ENCODE measurements at regions not wholly inside any gene's neighbourhood (a gene's known extent, or its start where the extent isn't known, plus 50 kb on each side); places are given as distances from the start of the nearest gene placed in this dataset.

- 38 to 64% methylated on average over 1 of the region's 1 CpG for WGBS, 2 donors (ENCODE audit: low coverage in 1 of 2)
- no peaks in the 10 kb centered on the region for H3K36me3 ChIP-seq
- intact Hi-C loops (cut with DNase I; ENCODE audit: low total_unique reads), result no loop called here
- DNase-seq, result no peak
- no peak for TF ChIP-seq CTCF (IDR thresholded peaks at IDR 0.05)
- TF ChIP-seq POLR2A (IDR thresholded peaks at IDR 0.05), result no peak
- no peak for TF ChIP-seq POLR2AphosphoS5 (IDR thresholded peaks at IDR 0.05)
- TF ChIP-seq EP300 (IDR thresholded peaks at IDR 0.05; ENCODE audit: low read depth), result no peak
- in situ Hi-C loops (cut with MboI; ENCODE audit: low pct_ligation_motif_present in 1 of 4, low pct_unique_long_range_greater_than_20kb in 1 of 4, low sequenced_read_pairs in 3 of 4), result no loop called here
- H3K27me3 ChIP-seq, result no peaks in the 10 kb centered on the region
- no peak overlapping the region for H3K4me3 ChIP-seq
- no peaks in the 10 kb centered on the region for H3K4me1 ChIP-seq
- H3K27ac ChIP-seq, result peak overlapping the region in 2 of 4 donors; percentile 14 to 27
- no peaks in the 10 kb centered on the region for H3K9me3 ChIP-seq
Observed at GRCh38 chr6:105453968-105454367, 51.1 kb upstream of the PREP start.

- Histone ChIP-seq H3K9me3 (no peaks in the 10 kb centered on the region), H3K36me3 (no peaks in the 10 kb centered on the region), H3K27ac (peak overlapping the region in 2 of 4 donors; percentile 14 to 27), H3K4me3 (no peak overlapping the region), H3K27me3 (no peaks in the 10 kb centered on the region), H3K4me1 (no peaks in the 10 kb centered on the region)
- intact Hi-C loops (cut with DNase I; ENCODE audit: low total_unique reads), result no loop called here
- 55 to 62% methylated on average over 6 to 8 of the region's 8 CpGs for WGBS, 2 donors (ENCODE audit: low coverage in 1 of 2)
- peak; percentile 25 for DNase-seq
- TF ChIP-seq CTCF (IDR thresholded peaks at IDR 0.05) (no peak), POLR2A (IDR thresholded peaks at IDR 0.05) (peak; percentile 19), POLR2AphosphoS5 (IDR thresholded peaks at IDR 0.05) (no peak), EP300 (IDR thresholded peaks at IDR 0.05; ENCODE audit: low read depth) (no peak)
- in situ Hi-C loops (cut with MboI; ENCODE audit: low pct_ligation_motif_present in 1 of 4, low pct_unique_long_range_greater_than_20kb in 1 of 4, low sequenced_read_pairs in 3 of 4), result no loop called here
Observed at GRCh38 chr6:105452924-105453756, 50.3 kb upstream of the PREP start.

Data from transverse colon (tissue), 4 donors.